Stomach (tissue), 8 donors: ENCODE measurements at regions not wholly inside any gene's neighbourhood (a gene's known extent, or its start where the extent isn't known, plus 50 kb on each side); places are given as distances from the start of the nearest gene placed in this dataset.

ENCODE experiments used
- DNase-seq, 2 donors: peaks; one replicate each; pipeline versions ENCODE4 v3.0.0 to v3.0.0-alpha.2; 2013 to 2019
- H3K27ac ChIP-seq, 5 donors: fragments of 200-600 bp in 4 of 5; sonication (generic) in 4 of 5; one replicate each; pipeline ENCODE4 v1.5.1; 2013 to 2019; ENCODE audit warnings: mild to moderate bottlenecking in 1 of 5, moderate library complexity in 1 of 5
- H3K27me3 ChIP-seq, 3 donors: fragments of 200-600 bp; sonication (generic); one replicate each; pipeline ENCODE4 v1.5.1; 2017 to 2019; ENCODE audit warnings: mixed run types in 1 of 3
- H3K36me3 ChIP-seq, 4 donors: fragments of 200-600 bp; sonication (generic); 1 replicate in 3 of 4; 2 replicates in 1 of 4; pipeline ENCODE4 v1.5.1; 2016 to 2019
- H3K4me1 ChIP-seq, 4 donors: fragments of 200-600 bp; sonication (generic); one replicate each; pipeline ENCODE4 v1.5.1; 2016 to 2019
- H3K4me3 ChIP-seq, 4 donors: fragments of 200-600 bp; sonication (generic) in 3 of 4; one replicate each; pipeline ENCODE4 v1.5.1; 2016 to 2019; ENCODE audit warnings: mild to moderate bottlenecking in 1 of 4
- H3K9me3 ChIP-seq, 4 donors: fragments of 200-600 bp; sonication (generic); one replicate each; pipeline ENCODE4 v1.5.1; 2016 to 2019
- EP300 ChIP-seq: sonication (generic); formaldehyde crosslinking; IDR thresholded peaks from one replicate; pipeline ENCODE4 v1.6.1; 2017; ENCODE audit warnings: antibody characterized with exemption
- POLR2A ChIP-seq, 4 donors: fragments of 450-650 bp; IDR thresholded peaks; one replicate each; pipeline ENCODE4 v1.6.1; 2016; ENCODE audit warnings: antibody characterized with exemption in 4 of 4, control low read depth in 2 of 4, mild to moderate bottlenecking in 1 of 4, moderate library complexity in 1 of 4
- POLR2AphosphoS5 ChIP-seq, 3 donors: sonication (generic); formaldehyde crosslinking; IDR thresholded peaks; one replicate each; pipeline ENCODE4 v1.6.1; 2016; ENCODE audit warnings: antibody characterized with exemption in 3 of 3
- WGBS, 5 donors: extraction: QIAGEN DNeasy Blood & Tissue Kit in 3 of 5; methylation state at CpG; one replicate each; pipeline versions ENCODE4 v1.1.5 to v1.1.7; 2013 to 2018; 5-methylcytosine and 5-hydroxymethylcytosine counted together
- intact Hi-C: fragments of 100-400 bp; cut with DNase I; formaldehyde crosslinking; loops from one replicate; pipeline ENCODE4 v1.15.1; 2023; ENCODE audit warnings: low total_unique reads
- TF ChIP-seq, protein P1 (sequence below), 7 experiments: fragments of 450-650 bp in 4 of 7; fragments of 200-600 bp in 3 of 7; sonication (generic) in 3 of 7; IDR thresholded peaks; one replicate each; pipeline ENCODE4 v1.5.1; 2016 to 2019; ENCODE audit warnings: antibody characterized with exemption in 7 of 7, control low read depth in 2 of 7, mild to moderate bottlenecking in 1 of 7
- donor health status: healthy with polysubstance abuse.
- donor health status: Bipolar disorder and iron deficiency.
- donor health status: healthy.

DNA sequence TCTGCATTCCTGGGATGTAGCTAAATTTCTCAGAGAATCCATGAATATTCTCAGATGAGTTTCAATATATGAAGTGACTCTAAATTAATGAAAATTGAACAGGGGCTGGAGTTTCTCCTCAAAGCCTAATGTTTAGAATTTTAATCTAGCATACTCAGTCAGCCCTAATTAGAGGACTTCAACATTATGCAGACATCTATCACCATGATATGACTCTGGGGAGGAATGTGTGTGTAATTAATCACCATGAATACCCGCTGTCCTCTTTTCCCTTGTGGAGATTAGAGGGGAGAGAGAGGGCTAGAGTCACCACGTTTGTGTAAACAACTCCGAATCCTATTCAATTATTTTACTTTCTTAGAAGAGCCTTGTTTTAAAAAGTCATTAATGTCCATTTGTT is 698.6 kb upstream of the MDGA2 start:
- no peak for TF ChIP-seq POLR2A (IDR thresholded peaks at IDR 0.05)
- TF ChIP-seq, protein P1, sequence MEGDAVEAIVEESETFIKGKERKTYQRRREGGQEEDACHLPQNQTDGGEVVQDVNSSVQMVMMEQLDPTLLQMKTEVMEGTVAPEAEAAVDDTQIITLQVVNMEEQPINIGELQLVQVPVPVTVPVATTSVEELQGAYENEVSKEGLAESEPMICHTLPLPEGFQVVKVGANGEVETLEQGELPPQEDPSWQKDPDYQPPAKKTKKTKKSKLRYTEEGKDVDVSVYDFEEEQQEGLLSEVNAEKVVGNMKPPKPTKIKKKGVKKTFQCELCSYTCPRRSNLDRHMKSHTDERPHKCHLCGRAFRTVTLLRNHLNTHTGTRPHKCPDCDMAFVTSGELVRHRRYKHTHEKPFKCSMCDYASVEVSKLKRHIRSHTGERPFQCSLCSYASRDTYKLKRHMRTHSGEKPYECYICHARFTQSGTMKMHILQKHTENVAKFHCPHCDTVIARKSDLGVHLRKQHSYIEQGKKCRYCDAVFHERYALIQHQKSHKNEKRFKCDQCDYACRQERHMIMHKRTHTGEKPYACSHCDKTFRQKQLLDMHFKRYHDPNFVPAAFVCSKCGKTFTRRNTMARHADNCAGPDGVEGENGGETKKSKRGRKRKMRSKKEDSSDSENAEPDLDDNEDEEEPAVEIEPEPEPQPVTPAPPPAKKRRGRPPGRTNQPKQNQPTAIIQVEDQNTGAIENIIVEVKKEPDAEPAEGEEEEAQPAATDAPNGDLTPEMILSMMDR (IDR thresholded peaks at IDR 0.05) = no peak
- TF ChIP-seq EP300 = no peak
- TF ChIP-seq POLR2AphosphoS5 (IDR thresholded peaks at IDR 0.05) = no peak
- no peaks in the 10 kb centered on the region for H3K4me1 ChIP-seq
- no peaks in the 10 kb centered on the region for H3K27me3 ChIP-seq
- no peaks in the 10 kb centered on the region for H3K9me3 ChIP-seq
- intact Hi-C loops = no loop called here
- no peak overlapping the region for H3K4me3 ChIP-seq
- WGBS, 5 donors = 9 to 20% (median 12%) methylated on average over 3 of the region's 3 CpGs
- H3K27ac ChIP-seq = no peak overlapping the region
- no peak for DNase-seq
- H3K36me3 ChIP-seq = no peaks in the 10 kb centered on the region

DNA sequence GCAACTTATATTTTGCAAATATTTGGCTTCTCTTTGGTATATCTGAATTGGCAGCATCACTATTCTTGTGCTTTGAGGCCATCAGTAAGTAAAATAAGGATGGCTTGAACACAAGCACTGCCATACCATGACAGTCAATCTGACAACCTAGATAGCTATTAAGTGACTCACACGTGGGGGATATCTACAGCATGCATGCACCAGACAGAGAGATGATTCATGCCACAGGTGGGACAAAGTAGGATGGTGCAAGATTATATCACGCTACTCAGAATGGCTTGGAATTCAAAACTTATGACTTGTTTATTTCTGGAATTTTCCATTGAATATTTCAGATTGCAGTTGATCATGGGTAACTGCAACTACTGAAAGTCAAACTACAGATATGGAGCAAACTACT is 675.6 kb upstream of the MDGA2 start:
- no peaks in the 10 kb centered on the region for H3K4me1 ChIP-seq
- WGBS, 5 donors = 44 to 55% (median 53%) methylated on average over 2 of the region's 2 CpGs
- intact Hi-C loops = no loop called here
- no peaks in the 10 kb centered on the region for H3K36me3 ChIP-seq
- no peak overlapping the region for H3K27ac ChIP-seq
- H3K27me3 ChIP-seq = no peaks in the 10 kb centered on the region
- no peak for DNase-seq
- H3K4me3 ChIP-seq = no peak overlapping the region
- TF ChIP-seq POLR2A (IDR thresholded peaks at IDR 0.05) (no peak), EP300 (no peak), POLR2AphosphoS5 (IDR thresholded peaks at IDR 0.05) (no peak)
- TF ChIP-seq, protein P1 (IDR thresholded peaks at IDR 0.05) = no peak
- H3K9me3 ChIP-seq = no peaks in the 10 kb centered on the region

GRCh38 chr14:48349689-48350088 is 674.3 kb upstream of the MDGA2 start:
- Histone ChIP-seq H3K4me3 (no peak overlapping the region), H3K27me3 (no peaks in the 10 kb centered on the region), H3K4me1 (no peaks in the 10 kb centered on the region), H3K9me3 (no peaks in the 10 kb centered on the region), H3K36me3 (no peaks in the 10 kb centered on the region), H3K27ac (no peak overlapping the region)
- TF ChIP-seq, protein P1 (IDR thresholded peaks at IDR 0.05) = no peak
- no peak for TF ChIP-seq EP300
- no peak for TF ChIP-seq POLR2A (IDR thresholded peaks at IDR 0.05)
- TF ChIP-seq POLR2AphosphoS5 (IDR thresholded peaks at IDR 0.05) = no peak
- 54 to 73% (median 64%) methylated on average over 2 of the region's 2 CpGs for WGBS, 5 donors
- intact Hi-C loops = no loop called here
- DNase-seq = no peak

DNA sequence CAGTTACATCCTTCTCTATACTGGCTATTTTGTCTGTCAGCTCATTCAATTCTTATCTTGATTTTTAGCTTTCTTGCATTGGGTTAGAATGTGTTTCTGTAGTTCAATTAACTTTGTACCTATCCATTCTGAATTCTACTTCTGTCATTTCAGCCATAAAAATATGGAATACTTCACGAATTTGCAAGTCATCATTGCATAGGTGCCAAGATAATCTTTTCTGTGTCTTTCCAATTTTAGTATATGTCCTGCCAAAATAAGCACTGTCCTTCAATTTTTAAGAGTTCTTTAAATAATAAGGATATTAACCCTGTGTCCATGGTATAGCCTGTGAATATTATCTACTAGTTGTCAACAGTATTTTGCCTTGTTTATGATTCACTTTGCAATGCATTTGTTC is 665.7 kb upstream of the MDGA2 start:
- no peak overlapping the region for H3K27ac ChIP-seq
- no peak overlapping the region for H3K4me3 ChIP-seq
- intact Hi-C loops = no loop called here
- DNase-seq = no peak
- peaks cover 0 to 5% (median 0%) of the 10 kb centered on the region in 4 donors for H3K9me3 ChIP-seq
- H3K27me3 ChIP-seq = no peaks in the 10 kb centered on the region
- WGBS, 5 donors = 25 to 54% (median 42%) methylated on average over 1 of the region's 1 CpG
- TF ChIP-seq POLR2A (IDR thresholded peaks at IDR 0.05) (no peak), POLR2AphosphoS5 (IDR thresholded peaks at IDR 0.05) (no peak), EP300 (no peak)
- TF ChIP-seq, protein P1 (IDR thresholded peaks at IDR 0.05) = no peak
- H3K4me1 ChIP-seq = no peaks in the 10 kb centered on the region
- H3K36me3 ChIP-seq = no peaks in the 10 kb centered on the region
